Gastrocnemius medialis (tissue), 4 donors: ENCODE measurements at regions not wholly inside any gene's neighbourhood (a gene's known extent, or its start where the extent isn't known, plus 50 kb on each side); places are given as distances from the start of the nearest gene placed in this dataset.
A peak's percentile ranks its signal among the peaks of the same experiment; 100 is the strongest.

Experiments
- ATAC-seq, 2 donors: fragments of 150-250 bp; one replicate each; pipeline ENCODE4 v1.9.1; 2016
- DNase-seq, 2 donors: peaks; one replicate each; pipeline ENCODE4 v3.0.0-alpha.2; 2019
- H3K27ac ChIP-seq, 4 donors: fragments of 200-600 bp; sonication (generic); 1 replicate in 1 of 4; 2 replicates in 3 of 4; pipeline ENCODE4 v1.5.1; 2016 to 2018; ENCODE audit warnings: mild to moderate bottlenecking in 2 of 4, moderate library complexity in 1 of 4
- H3K27me3 ChIP-seq, 3 donors: fragments of 200-600 bp; sonication (generic) in 2 of 3; 1 replicate in 1 of 3; 2 replicates in 2 of 3; pipeline versions ENCODE4 v1.5.1 to v1.6.0; 2016 to 2019; ENCODE audit warnings: mild to moderate bottlenecking in 1 of 3, moderate library complexity in 1 of 3
- H3K36me3 ChIP-seq, 2 donors: fragments of 200-600 bp; sonication (generic) in 1 of 2; one replicate each; pipeline ENCODE4 v1.5.1; 2017 to 2018
- H3K4me1 ChIP-seq, 2 donors: fragments of 200-600 bp; sonication (generic) in 1 of 2; one replicate each; pipeline ENCODE4 v1.5.1; 2016 to 2017; ENCODE audit warnings: mild to moderate bottlenecking in 2 of 2
- H3K4me3 ChIP-seq, 4 donors: fragments of 200-600 bp; sonication (generic) in 3 of 4; 1 replicate in 1 of 4; 2 replicates in 3 of 4; pipeline ENCODE4 v1.5.1; 2016 to 2019; ENCODE audit warnings: mild to moderate bottlenecking in 2 of 4
- H3K9me3 ChIP-seq, 3 donors: fragments of 200-600 bp; sonication (generic) in 2 of 3; 1 replicate in 1 of 3; 2 replicates in 2 of 3; pipeline ENCODE4 v1.5.1; 2016 to 2019
- POLR2A ChIP-seq, 2 donors: fragments of 450-650 bp; IDR thresholded peaks; one replicate each; pipeline ENCODE4 v1.6.1; 2017; ENCODE audit warnings: antibody characterized with exemption in 2 of 2, mild to moderate bottlenecking in 2 of 2, moderate library complexity in 2 of 2
- in situ Hi-C, 4 donors: fragments of 200-750 bp; cut with MboI; loops; one replicate each; pipeline versions ENCODE4 v1.15.0 to v1.8.0; 2017; ENCODE audit warnings: low sequenced_read_pairs in 4 of 4
- intact Hi-C: fragments of 100-400 bp; cut with DNase I; formaldehyde crosslinking; loops from one replicate; pipeline ENCODE4 v1.15.1; 2023; ENCODE audit warnings: low total_unique reads
- TF ChIP-seq, protein P1 (sequence below), 5 experiments: fragments of 450-650 bp in 3 of 5; fragments of 200-600 bp in 2 of 5; sonication (generic) in 2 of 5; IDR thresholded peaks in 4 of 5; conservative IDR thresholded peaks in 1 of 5; 1 replicate in 4 of 5; 2 replicates in 1 of 5; pipeline ENCODE4 v1.5.1; 2016 to 2019; ENCODE audit warnings: antibody characterized with exemption in 5 of 5, mild to moderate bottlenecking in 3 of 5, moderate library complexity in 3 of 5

DNA sequence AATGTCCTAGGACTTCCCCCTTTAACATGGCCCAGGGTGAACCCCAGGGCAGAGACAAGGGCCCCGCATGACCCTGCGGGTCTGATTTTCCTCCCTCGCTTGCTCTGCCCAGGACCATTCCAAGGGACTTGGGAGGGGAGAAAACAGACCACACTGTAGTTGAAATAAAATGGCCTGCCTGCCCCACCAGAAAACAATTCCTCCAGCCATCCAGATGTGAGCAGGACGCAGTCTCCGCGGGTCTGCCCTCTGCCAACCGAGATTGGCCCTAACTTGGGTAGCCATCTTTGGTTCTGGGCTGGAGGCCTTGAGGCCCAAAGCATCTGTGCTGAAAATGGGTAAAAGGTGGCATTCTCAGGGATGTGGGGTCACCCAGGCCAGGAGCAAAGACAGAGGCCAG, 75.5 kb downstream of the RFLNA start:
- Histone ChIP-seq H3K4me1 (peaks cover 71 to 82% of the 10 kb centered on the region in 2 donors), H3K27ac (peak overlapping the region; percentile 93 to 98 (median 97)), H3K27me3 (no peaks in the 10 kb centered on the region), H3K9me3 (no peaks in the 10 kb centered on the region), H3K4me3 (no peak overlapping the region), H3K36me3 (peaks cover 0 to 13% of the 10 kb centered on the region in 2 donors)
- intact Hi-C loops: no loop called here
- DNase-seq: no peak
- in situ Hi-C loops: loop anchor here in 3 of 4 donors (25.0 kb wide), 2 partner anchors 92 to 392 kb away; no protein-coding TSS in a partner anchor
- no peak for TF ChIP-seq POLR2A (IDR thresholded peaks at IDR 0.05)
- TF ChIP-seq, protein P1, sequence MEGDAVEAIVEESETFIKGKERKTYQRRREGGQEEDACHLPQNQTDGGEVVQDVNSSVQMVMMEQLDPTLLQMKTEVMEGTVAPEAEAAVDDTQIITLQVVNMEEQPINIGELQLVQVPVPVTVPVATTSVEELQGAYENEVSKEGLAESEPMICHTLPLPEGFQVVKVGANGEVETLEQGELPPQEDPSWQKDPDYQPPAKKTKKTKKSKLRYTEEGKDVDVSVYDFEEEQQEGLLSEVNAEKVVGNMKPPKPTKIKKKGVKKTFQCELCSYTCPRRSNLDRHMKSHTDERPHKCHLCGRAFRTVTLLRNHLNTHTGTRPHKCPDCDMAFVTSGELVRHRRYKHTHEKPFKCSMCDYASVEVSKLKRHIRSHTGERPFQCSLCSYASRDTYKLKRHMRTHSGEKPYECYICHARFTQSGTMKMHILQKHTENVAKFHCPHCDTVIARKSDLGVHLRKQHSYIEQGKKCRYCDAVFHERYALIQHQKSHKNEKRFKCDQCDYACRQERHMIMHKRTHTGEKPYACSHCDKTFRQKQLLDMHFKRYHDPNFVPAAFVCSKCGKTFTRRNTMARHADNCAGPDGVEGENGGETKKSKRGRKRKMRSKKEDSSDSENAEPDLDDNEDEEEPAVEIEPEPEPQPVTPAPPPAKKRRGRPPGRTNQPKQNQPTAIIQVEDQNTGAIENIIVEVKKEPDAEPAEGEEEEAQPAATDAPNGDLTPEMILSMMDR (IDR thresholded peaks at IDR 0.05 in 4 of 5, conservative IDR thresholded peaks at IDR 0.05 in 1 of 5): no peak
- ATAC-seq: no peak

DNA sequence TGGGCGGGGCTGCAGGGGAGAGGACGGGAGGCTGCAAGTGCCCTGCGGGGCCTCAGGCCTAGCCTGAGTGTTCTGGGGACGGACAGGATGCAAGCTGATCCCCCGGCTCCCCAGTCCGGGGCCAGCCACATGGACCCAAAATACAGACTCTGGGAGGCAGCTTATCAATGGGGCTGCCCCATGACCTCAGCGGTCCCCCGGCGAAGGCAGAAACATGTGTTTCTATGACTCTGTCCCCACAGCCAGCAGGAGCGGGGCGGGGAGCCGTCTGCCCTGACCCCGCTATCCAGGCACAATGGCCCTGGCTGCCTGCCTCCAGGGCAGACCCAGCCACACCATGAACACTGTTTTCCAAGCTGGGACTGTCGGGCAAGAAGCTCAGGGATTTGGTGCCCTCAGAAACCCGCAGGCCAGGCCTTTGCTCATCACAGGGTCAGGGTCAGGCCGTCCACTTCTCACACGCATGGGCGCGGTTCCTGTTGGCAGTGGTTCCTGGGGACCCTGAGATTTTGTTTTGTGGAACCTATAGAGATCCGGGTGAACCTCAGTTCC, 75.0 kb downstream of the RFLNA start:
- H3K9me3 ChIP-seq: no peaks in the 10 kb centered on the region
- H3K27ac ChIP-seq: peak overlapping the region; percentile 93 to 98 (median 97)
- H3K36me3 ChIP-seq: peaks cover 0 to 13% of the 10 kb centered on the region in 2 donors
- H3K4me3 ChIP-seq: no peak overlapping the region
- ATAC-seq (peak; percentile 15 to 23), DNase-seq (no peak)
- in situ Hi-C loops: loop anchor here in 3 of 4 donors (25.0 kb wide), 2 partner anchors 92 to 392 kb away; no protein-coding TSS in a partner anchor
- TF ChIP-seq POLR2A (IDR thresholded peaks at IDR 0.05): no peak
- peaks cover 73 to 83% of the 10 kb centered on the region in 2 donors for H3K4me1 ChIP-seq
- H3K27me3 ChIP-seq: no peaks in the 10 kb centered on the region
- intact Hi-C loops: loop anchor here (1.0 to 5.0 kb wide), 5 partner anchors 17 to 197 kb away; partner anchors contain the start of gene NCOR2

DNA sequence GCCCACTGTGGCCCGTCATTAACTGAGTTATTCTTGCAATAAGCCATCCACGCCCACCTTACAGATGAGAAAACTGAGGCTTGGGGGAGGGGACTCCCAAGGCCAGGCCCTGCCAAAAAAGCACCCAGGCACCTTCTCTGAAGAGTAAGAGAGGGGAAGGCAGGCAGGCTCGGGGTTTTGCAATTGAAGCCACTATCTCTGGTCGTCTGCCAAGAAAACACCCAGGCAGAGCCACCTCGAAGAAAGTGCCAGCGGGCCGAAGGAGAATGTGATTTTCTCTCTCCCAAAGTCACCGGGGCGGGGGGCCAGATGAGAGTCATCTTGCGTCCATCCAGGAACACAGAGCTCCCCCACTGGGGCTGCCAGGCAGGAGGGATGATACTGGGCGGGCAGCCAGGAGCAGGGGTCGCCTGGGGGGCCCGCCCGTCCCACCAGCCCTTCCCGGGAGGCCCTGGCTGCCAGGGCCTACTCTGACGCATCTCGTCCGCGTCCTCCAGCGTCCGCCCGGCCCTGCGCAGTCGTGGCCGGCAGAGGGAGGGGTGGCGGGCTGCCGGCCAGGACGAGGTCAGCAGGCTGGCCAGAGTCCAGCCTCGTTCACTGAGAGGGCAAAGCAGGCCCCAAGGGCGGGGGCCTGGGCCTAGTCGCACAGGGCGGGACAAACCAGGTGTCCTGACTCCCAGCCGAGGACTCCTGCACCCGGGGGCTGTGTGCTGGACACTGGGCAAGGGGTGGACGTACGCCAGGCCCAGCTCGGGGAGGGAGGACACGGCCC, 74.3 kb downstream of the RFLNA start:
- intact Hi-C loops (loop anchor here (1.0 to 5.0 kb wide), 5 partner anchors 18 to 198 kb away; partner anchors contain the start of gene NCOR2), in situ Hi-C loops (loop anchor here in 3 of 4 donors (25.0 kb wide), 2 partner anchors 93 to 393 kb away; no protein-coding TSS in a partner anchor)
- peak overlapping the region in 3 of 4 donors; percentile 30 to 41 (median 35) for H3K4me3 ChIP-seq
- peaks cover 76 to 83% of the 10 kb centered on the region in 2 donors for H3K4me1 ChIP-seq
- ATAC-seq (peak; percentile 70 to 75), DNase-seq (peak; percentile 93 to 99)
- no peaks in the 10 kb centered on the region for H3K9me3 ChIP-seq
- H3K27me3 ChIP-seq: no peaks in the 10 kb centered on the region
- H3K36me3 ChIP-seq: peaks cover 0 to 13% of the 10 kb centered on the region in 2 donors
- TF ChIP-seq, protein P1 (IDR thresholded peaks at IDR 0.05 in 4 of 5, conservative IDR thresholded peaks at IDR 0.05 in 1 of 5): peak; percentile 58 to 82 (median 74)
- TF ChIP-seq POLR2A (IDR thresholded peaks at IDR 0.05): peak; percentile 49 to 60
- H3K27ac ChIP-seq: peak overlapping the region; percentile 93 to 98 (median 97)

DNA sequence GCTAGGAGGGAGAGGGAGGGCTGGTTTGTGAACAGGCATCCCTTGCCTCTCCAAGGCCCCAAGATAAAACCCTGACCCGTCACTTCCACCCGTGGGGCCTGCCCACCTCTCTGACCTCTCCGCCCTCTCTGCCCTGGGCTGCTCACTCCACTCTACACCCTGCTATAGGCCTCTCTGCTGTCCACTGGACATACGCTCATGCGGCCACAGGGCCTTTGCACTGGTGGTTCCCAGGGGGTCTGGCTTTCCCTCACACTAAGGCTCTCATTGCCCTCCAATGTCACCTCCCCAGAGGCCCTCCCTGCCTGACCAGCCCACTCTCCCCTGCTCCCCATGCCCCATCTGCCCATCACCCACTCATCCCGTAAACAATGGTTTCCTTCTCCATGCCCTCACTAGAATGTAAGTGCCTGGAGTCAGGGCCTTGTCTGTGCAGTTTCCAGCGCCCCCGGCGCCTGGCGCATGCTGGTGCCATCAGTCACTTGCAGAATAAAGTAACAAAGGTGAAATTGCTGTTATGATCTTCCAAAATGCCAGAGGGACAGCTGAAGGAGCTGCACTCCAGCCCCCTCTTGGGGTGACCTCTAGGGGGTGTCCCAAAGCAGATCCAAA, 73.6 kb downstream of the RFLNA start:
- in situ Hi-C loops (loop anchor here in 3 of 4 donors (25.0 kb wide), 2 partner anchors 94 to 394 kb away; no protein-coding TSS in a partner anchor), intact Hi-C loops (loop anchor here (1.0 to 5.0 kb wide), 5 partner anchors 19 to 198 kb away; partner anchors contain the start of gene NCOR2)
- Histone ChIP-seq H3K9me3 (no peaks in the 10 kb centered on the region), H3K27me3 (no peaks in the 10 kb centered on the region), H3K4me1 (peaks cover 83 to 90% of the 10 kb centered on the region in 2 donors), H3K4me3 (no peak overlapping the region), H3K36me3 (peaks cover 0 to 13% of the 10 kb centered on the region in 2 donors), H3K27ac (peak overlapping the region; percentile 93 to 98 (median 97))
- TF ChIP-seq, protein P1 (IDR thresholded peaks at IDR 0.05 in 4 of 5, conservative IDR thresholded peaks at IDR 0.05 in 1 of 5): no peak
- no peak for TF ChIP-seq POLR2A (IDR thresholded peaks at IDR 0.05)
- DNase-seq (no peak), ATAC-seq (peak in 1 of 2 donors; percentile 0)
